SK-N-SH (cell line): ENCODE measurements at regions not wholly inside any gene's neighbourhood (a gene's known extent, or its start where the extent isn't known, plus 50 kb on each side); places are given as distances from the start of the nearest gene placed in this dataset.

Experiments used
- CTCF ChIA-PET: fragments of 300-600, 350-600 bp; formaldehyde crosslinking; extraction: SDS; loops from one replicate; lab custom pipeline; 2021; lab: Yijun Ruan, JAX
- POLR2A ChIA-PET: fragments of 350-600 bp; sonication (Branson Sonifier 250); formaldehyde crosslinking; extraction: SDS; loops from one replicate; lab custom pipeline; 2020; ENCODE audit warnings: antibody characterized with exemption, inconsistent platforms; lab: Yijun Ruan, JAX
- DNase-seq: peaks from one replicate; pipeline ENCODE4 v3.0.0; 2012
- H2AFZ ChIP-seq: fragments of 200-600 bp; sonication (generic); 2 replicates; pipeline ENCODE4 v1.8.1; 2016; ENCODE audit warnings: antibody characterized with exemption, mild to moderate bottlenecking, low read depth
- H3F3A ChIP-seq: fragments of 200-600 bp; sonication (generic); replicated peaks from 2 replicates; pipeline ENCODE3; 2016; ENCODE audit warnings: antibody characterized with exemption, mild to moderate bottlenecking; ENCODE audit not compliant: insufficient read depth
- H3K27ac ChIP-seq, 2 experiments: fragments of 200-500 bp in 1 of 2; fragments of 200-600 bp in 1 of 2; sonication (Bioruptor generic) in 1 of 2; sonication (generic), shearing (Covaris generic) in 1 of 2; 2 replicates each; pipeline versions ENCODE4 v1.5.1 to v1.6.1; 2014 to 2016; ENCODE audit warnings: low read depth in 2 of 2, inconsistent platforms in 1 of 2, low read length in 1 of 2, mild to moderate bottlenecking in 1 of 2, mixed read lengths in 1 of 2
- H3K27me3 ChIP-seq: fragments of 200-600 bp; sonication (generic), shearing (Covaris generic); 2 replicates; pipeline ENCODE4 v1.6.1; 2016; ENCODE audit warnings: mixed run types; ENCODE audit not compliant: insufficient read depth
- H3K36me3 ChIP-seq, 2 experiments: fragments of 200-500 bp in 1 of 2; fragments of 200-600 bp in 1 of 2; sonication (Bioruptor generic) in 1 of 2; sonication (generic) in 1 of 2; replicated peaks in 1 of 2; 2 replicates each; pipeline versions ENCODE3 to v1.5.1; 2014 to 2016; ENCODE audit warnings: low read length in 1 of 2, mild to moderate bottlenecking in 1 of 2; ENCODE audit not compliant: insufficient read depth in 2 of 2, control insufficient read depth in 1 of 2
- H3K4me1 ChIP-seq, 2 experiments: fragments of 200-500 bp in 1 of 2; fragments of 200-600 bp in 1 of 2; sonication (Bioruptor generic) in 1 of 2; sonication (generic), shearing (Covaris generic) in 1 of 2; 2 replicates each; pipeline versions ENCODE4 v1.5.1 to v1.6.1; 2014 to 2016; ENCODE audit warnings: low read depth in 1 of 2, low read length in 1 of 2, mixed run types in 1 of 2; ENCODE audit not compliant: insufficient read depth in 2 of 2, control insufficient read depth in 1 of 2
- H3K4me2 ChIP-seq: fragments of 200-600 bp; sonication (generic), shearing (Covaris generic); 2 replicates; pipeline ENCODE4 v1.6.1; 2017; ENCODE audit warnings: mixed run types
- H3K4me3 ChIP-seq, 2 experiments: fragments of 200-500 bp in 1 of 2; fragments of 200-600 bp in 1 of 2; sonication (Bioruptor generic) in 1 of 2; sonication (generic), shearing (Covaris generic) in 1 of 2; 2 replicates each; pipeline versions ENCODE4 v1.5.1 to v1.8.1; 2014 to 2016; ENCODE audit warnings: low read depth in 2 of 2, inconsistent platforms in 1 of 2, low read length in 1 of 2, mild to moderate bottlenecking in 1 of 2, mixed read lengths in 1 of 2, moderate library complexity in 1 of 2
- H3K79me2 ChIP-seq: fragments of 200-600 bp; sonication (generic); 2 replicates; pipeline ENCODE4 v1.8.1; 2017; ENCODE audit warnings: mild to moderate bottlenecking; ENCODE audit not compliant: insufficient read depth
- H3K9ac ChIP-seq: fragments of 200-600 bp; sonication (generic); 2 replicates; pipeline ENCODE4 v1.6.1; 2017; ENCODE audit warnings: mixed run types
- H3K9me2 ChIP-seq: fragments of 200-600 bp; sonication (generic); 2 replicates; pipeline ENCODE4 v1.6.1; 2017; ENCODE audit warnings: mixed run types
- H3K9me3 ChIP-seq: fragments of 200-600 bp; sonication (generic); 2 replicates; pipeline ENCODE4 v1.6.1; 2017; ENCODE audit warnings: mixed run types, mild to moderate bottlenecking, moderate library complexity
- H4K20me1 ChIP-seq: fragments of 200-600 bp; sonication (generic); 2 replicates; pipeline ENCODE4 v1.6.1; 2017; ENCODE audit warnings: mild to moderate bottlenecking, mixed run types; ENCODE audit not compliant: insufficient read depth
- EP300 ChIP-seq, 2 experiments: IDR thresholded peaks; 2 replicates each; pipeline versions ENCODE4 v1.4.0 to v1.6.1; 2012; ENCODE audit warnings: borderline replicate concordance in 1 of 2, low read depth in 1 of 2, low read length in 1 of 2
- EZH2phosphoT487 ChIP-seq: fragments of 200-600 bp; sonication (generic); IDR thresholded peaks from 2 replicates; pipeline ENCODE4 v1.6.1; 2017; ENCODE audit warnings: low read depth, mixed run types, mild to moderate bottlenecking, antibody characterized with exemption, moderate library complexity, borderline replicate concordance
- FOXJ3 ChIP-seq: sonication (generic); formaldehyde crosslinking; IDR thresholded peaks from 2 replicates; pipeline ENCODE4 v1.5.1; 2020; ENCODE audit warnings: mild to moderate bottlenecking, missing genetic modification reagents
- GABPA ChIP-seq: IDR thresholded peaks from 2 replicates; pipeline ENCODE4 v1.4.0; 2012; ENCODE audit warnings: low read depth, mild to moderate bottlenecking
- JUND ChIP-seq: IDR thresholded peaks from 2 replicates; pipeline ENCODE4 v1.4.0; 2012
- MEF2A ChIP-seq: IDR thresholded peaks from 2 replicates; pipeline ENCODE4 v1.4.0; 2012; ENCODE audit warnings: low read depth, borderline replicate concordance
- MXI1 ChIP-seq: IDR thresholded peaks from 2 replicates; pipeline ENCODE4 v1.6.1; 2012; ENCODE audit warnings: mild to moderate bottlenecking, low read depth, low read length, improper control_type of control experiment
- RAD21 ChIP-seq: IDR thresholded peaks from 2 replicates; pipeline ENCODE4 v1.6.1; 2012; ENCODE audit warnings: mild to moderate bottlenecking, low read length
- SMC3 ChIP-seq: IDR thresholded peaks from 2 replicates; pipeline ENCODE4 v1.6.1; 2012; ENCODE audit warnings: low read depth, low read length, improper control_type of control experiment
- TCF12 ChIP-seq: IDR thresholded peaks from 2 replicates; pipeline ENCODE4 v1.4.0; 2012
- TEAD4 ChIP-seq: IDR thresholded peaks from 2 replicates; pipeline ENCODE4 v1.4.0; 2012; ENCODE audit warnings: mild to moderate bottlenecking, borderline replicate concordance; ENCODE audit not compliant: insufficient read depth
- USF2 ChIP-seq: fragments of 150-350 bp; IDR thresholded peaks from 2 replicates; pipeline ENCODE4 v1.6.1; 2017; ENCODE audit warnings: antibody characterized with exemption, low read length, low read depth, borderline replicate concordance
- YY1 ChIP-seq: IDR thresholded peaks from 2 replicates; pipeline ENCODE4 v1.4.0; 2012; ENCODE audit warnings: low read depth, mild to moderate bottlenecking
- WGBS: methylation state at CpG from one replicate; pipeline ENCODE4 v1.1.6; 2017; ENCODE audit warnings: low lambda C conversion rate; 5-methylcytosine and 5-hydroxymethylcytosine counted together
- TF ChIP-seq, protein P1 (sequence below): IDR thresholded peaks from 2 replicates; pipeline ENCODE4 v1.6.1; 2012; ENCODE audit warnings: mild to moderate bottlenecking, low read depth, low read length, moderate library complexity

GRCh38 chr13:62919491-62919890, 1503.8 kb upstream of the PCDH20 start:
- H2AFZ ChIP-seq, result no peak overlapping the region
- H3K4me1 ChIP-seq, result no peaks in the 10 kb centered on the region
- no peaks in the 10 kb centered on the region for H3K9me2 ChIP-seq
- 60% methylated on average over 1 of the region's 12 CpGs for WGBS
- DNase-seq, result no peak
- H3K27me3 ChIP-seq, result no peaks in the 10 kb centered on the region
- H3K4me2 ChIP-seq, result no peak overlapping the region
- no peaks in the 10 kb centered on the region for H4K20me1 ChIP-seq
- CTCF ChIA-PET, result no interaction called here
- no peaks in the 10 kb centered on the region for H3F3A ChIP-seq
- H3K9ac ChIP-seq, result no peak overlapping the region
- no peaks in the 10 kb centered on the region for H3K79me2 ChIP-seq
- no peaks in the 10 kb centered on the region for H3K36me3 ChIP-seq
- no peak overlapping the region for H3K4me3 ChIP-seq
- POLR2A ChIA-PET, result no interaction called here
- no peaks in the 10 kb centered on the region for H3K9me3 ChIP-seq
- H3K27ac ChIP-seq, result no peak overlapping the region
- TF ChIP-seq, protein P1, sequence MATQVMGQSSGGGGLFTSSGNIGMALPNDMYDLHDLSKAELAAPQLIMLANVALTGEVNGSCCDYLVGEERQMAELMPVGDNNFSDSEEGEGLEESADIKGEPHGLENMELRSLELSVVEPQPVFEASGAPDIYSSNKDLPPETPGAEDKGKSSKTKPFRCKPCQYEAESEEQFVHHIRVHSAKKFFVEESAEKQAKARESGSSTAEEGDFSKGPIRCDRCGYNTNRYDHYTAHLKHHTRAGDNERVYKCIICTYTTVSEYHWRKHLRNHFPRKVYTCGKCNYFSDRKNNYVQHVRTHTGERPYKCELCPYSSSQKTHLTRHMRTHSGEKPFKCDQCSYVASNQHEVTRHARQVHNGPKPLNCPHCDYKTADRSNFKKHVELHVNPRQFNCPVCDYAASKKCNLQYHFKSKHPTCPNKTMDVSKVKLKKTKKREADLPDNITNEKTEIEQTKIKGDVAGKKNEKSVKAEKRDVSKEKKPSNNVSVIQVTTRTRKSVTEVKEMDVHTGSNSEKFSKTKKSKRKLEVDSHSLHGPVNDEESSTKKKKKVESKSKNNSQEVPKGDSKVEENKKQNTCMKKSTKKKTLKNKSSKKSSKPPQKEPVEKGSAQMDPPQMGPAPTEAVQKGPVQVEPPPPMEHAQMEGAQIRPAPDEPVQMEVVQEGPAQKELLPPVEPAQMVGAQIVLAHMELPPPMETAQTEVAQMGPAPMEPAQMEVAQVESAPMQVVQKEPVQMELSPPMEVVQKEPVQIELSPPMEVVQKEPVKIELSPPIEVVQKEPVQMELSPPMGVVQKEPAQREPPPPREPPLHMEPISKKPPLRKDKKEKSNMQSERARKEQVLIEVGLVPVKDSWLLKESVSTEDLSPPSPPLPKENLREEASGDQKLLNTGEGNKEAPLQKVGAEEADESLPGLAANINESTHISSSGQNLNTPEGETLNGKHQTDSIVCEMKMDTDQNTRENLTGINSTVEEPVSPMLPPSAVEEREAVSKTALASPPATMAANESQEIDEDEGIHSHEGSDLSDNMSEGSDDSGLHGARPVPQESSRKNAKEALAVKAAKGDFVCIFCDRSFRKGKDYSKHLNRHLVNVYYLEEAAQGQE, result no peak
- TF ChIP-seq GABPA (no peak), TCF12 (no peak), MXI1 (no peak), MEF2A (no peak), RAD21 (no peak), USF2 (no peak), EZH2phosphoT487 (no peak), YY1 (no peak), EP300 (IDR thresholded peaks at IDR 0.05; ENCODE audit: borderline replicate concordance in 1 of 2, low read depth in 1 of 2, low read length in 1 of 2) (no peak), SMC3 (no peak)

DNA sequence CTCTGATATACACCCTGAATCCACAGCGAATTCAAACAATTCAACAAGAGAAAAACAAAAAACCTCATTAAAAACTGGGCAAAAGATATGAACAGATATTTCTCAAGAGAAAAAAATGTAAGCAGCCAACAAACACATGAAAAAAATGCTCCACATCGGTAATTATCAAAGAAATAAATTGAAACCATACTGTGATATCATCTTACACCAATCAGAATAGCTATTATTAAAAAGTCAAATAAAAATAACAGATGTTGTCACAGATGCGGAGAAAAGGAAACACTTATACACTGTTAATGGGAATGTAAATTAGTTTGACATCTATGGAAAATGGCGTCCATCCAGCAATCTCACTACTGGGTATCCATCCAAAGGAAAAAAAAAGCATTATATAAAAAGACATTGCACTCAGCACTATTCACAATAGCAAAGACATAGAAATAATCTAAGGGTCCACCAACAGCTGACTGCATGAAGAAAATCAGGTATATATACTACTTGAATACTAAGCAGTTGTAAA, 1495.0 kb upstream of the PCDH20 start:
- WGBS, result 53% methylated on average over 4 of the region's 4 CpGs
- no peaks in the 10 kb centered on the region for H3K9me2 ChIP-seq
- no peaks in the 10 kb centered on the region for H3K4me1 ChIP-seq
- no peak overlapping the region for H3K4me3 ChIP-seq
- ChIA-PET POLR2A (no interaction called here), CTCF (interaction anchor here (0.5 kb wide), 1 partner anchor 670 kb away, joined by 3 read pairs; no protein-coding TSS in a partner anchor)
- H3K4me2 ChIP-seq, result no peak overlapping the region
- no peaks in the 10 kb centered on the region for H4K20me1 ChIP-seq
- TF ChIP-seq YY1 (no peak), MEF2A (no peak), TEAD4 (no peak), JUND (no peak), FOXJ3 (CRISPR knock-in tag) (no peak), TCF12 (no peak)
- TF ChIP-seq, protein P1, result no peak
- TF ChIP-seq, all 33 proteins: peak for 0
- Histone ChIP-seq H3F3A (peaks cover 3% of the 10 kb centered on the region), H3K27ac (no peak overlapping the region), H3K36me3 (no peaks in the 10 kb centered on the region), H2AFZ (no peak overlapping the region), H3K9ac (no peak overlapping the region), H3K9me3 (no peaks in the 10 kb centered on the region), H3K27me3 (no peaks in the 10 kb centered on the region), H3K79me2 (no peaks in the 10 kb centered on the region)
- DNase-seq, result no peak
